ENCODE measurements at regions not wholly inside any gene's neighbourhood (a gene's known extent, or its start where the extent isn't known, plus 50 kb on each side); places are given as distances from the start of the nearest gene placed in this dataset.

DNA sequence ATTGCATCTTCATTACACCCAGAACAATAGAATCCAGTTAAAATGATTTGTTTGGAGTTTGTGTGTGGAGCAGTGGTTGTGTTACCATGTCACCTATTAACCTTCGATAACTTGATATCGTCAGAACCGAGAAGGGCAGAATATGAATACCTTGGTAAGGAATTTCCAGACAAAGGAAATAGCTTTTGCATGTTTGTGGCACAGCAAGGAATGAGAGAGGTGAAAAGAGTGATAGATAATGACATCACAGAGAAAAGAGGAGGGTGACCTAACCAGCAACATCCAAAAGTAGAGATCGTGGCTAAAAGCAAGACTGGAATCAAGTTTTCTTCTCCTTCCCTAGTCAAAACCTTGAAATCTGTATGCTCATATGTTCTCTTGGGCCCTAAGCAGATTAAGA is 244.6 kb upstream of the NEGR1 start:
- TF ChIP-seq TAF1 (IDR thresholded peaks at IDR 0.05; ENCODE audit: low read depth, low read length) = no peak
- TF ChIP-seq POLR2AphosphoS5 (IDR thresholded peaks at IDR 0.05; ENCODE audit: low read depth, low read length) = no peak
- no peak for TF ChIP-seq POLR2A (IDR thresholded peaks at IDR 0.05; ENCODE audit: low read depth, low read length)
